Muscle of leg (tissue), 3 donors: ENCODE measurements at regions not wholly inside any gene's neighbourhood (a gene's known extent, or its start where the extent isn't known, plus 50 kb on each side); places are given as distances from the start of the nearest gene placed in this dataset.
A peak's percentile ranks its signal among the peaks of the same experiment; 100 is the strongest.

Experiments
- DNase-seq: peaks from one replicate; pipeline ENCODE4 v3.0.0; 2013
- H3K27ac ChIP-seq: one replicate; pipeline ENCODE4 v1.5.1; 2013; ENCODE audit warnings: mild to moderate bottlenecking, low read length, control low read depth
- H3K27me3 ChIP-seq: one replicate; pipeline ENCODE4 v1.6.1; 2013; ENCODE audit warnings: low read length; ENCODE audit not compliant: control insufficient read depth, insufficient read depth
- H3K36me3 ChIP-seq: one replicate; pipeline ENCODE4 v1.6.1; 2013; ENCODE audit warnings: low read length; ENCODE audit not compliant: control insufficient read depth, insufficient read depth
- H3K4me1 ChIP-seq: one replicate; pipeline ENCODE4 v1.6.1; 2013; ENCODE audit warnings: low read length; ENCODE audit not compliant: control insufficient read depth, insufficient read depth
- H3K4me3 ChIP-seq: one replicate; pipeline ENCODE4 v1.5.1; 2013; ENCODE audit warnings: low read length, control low read depth
- H3K9me3 ChIP-seq: replicated peaks from 2 replicates; pipeline ENCODE4 v1.6.1; 2013; ENCODE audit warnings: low read depth, low read length; ENCODE audit not compliant: control insufficient read depth
- WGBS: methylation state at CpG from one replicate; pipeline ENCODE4 v1.1.5; 2013; ENCODE audit warnings: missing lambda C conversion rate; ENCODE audit not compliant: insufficient coverage; 5-methylcytosine and 5-hydroxymethylcytosine counted together

DNA sequence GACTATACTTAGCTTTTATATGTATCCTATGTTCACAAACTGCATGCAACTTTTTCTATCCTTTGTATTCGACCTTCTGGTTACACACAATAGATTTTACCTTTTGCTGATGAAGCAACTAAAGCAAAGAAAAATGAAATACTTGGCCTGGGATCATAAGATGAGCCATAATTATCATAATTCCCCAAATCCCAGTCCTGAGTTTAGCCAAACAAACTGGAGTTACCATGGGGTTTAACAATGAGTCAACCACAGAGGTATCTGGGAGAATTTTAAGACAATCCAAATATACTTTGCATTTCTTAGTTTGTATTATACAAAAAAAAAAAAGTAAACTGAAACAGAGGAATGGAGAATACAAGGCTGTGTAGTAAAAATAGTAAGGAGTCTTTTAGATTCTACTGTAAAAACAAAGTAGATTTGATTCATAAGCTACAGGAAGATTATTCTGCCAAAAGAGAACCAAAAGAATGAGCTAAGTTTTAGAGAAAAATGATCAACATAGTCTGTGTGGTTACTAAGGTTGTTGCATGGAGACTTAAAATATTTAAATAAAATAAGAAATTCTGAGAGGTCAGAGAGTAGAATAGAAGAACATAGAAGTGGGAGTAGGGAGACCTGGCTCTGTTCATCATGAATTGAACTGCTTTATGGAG is 60.4 kb upstream of the GORAB start:
- Histone ChIP-seq H3K4me1 (no peaks in the 10 kb centered on the region), H3K4me3 (no peak overlapping the region), H3K9me3 (no peaks in the 10 kb centered on the region), H3K36me3 (no peaks in the 10 kb centered on the region), H3K27ac (peak overlapping the region; percentile 49), H3K27me3 (no peaks in the 10 kb centered on the region)
- no CpG with 5 or more reads among the region's 1 CpG for WGBS
- peak; percentile 77 for DNase-seq

GRCh38 chr1:170481000-170481399 is 51.0 kb upstream of the GORAB start:
- no peaks in the 10 kb centered on the region for H3K36me3 ChIP-seq
- H3K27me3 ChIP-seq: no peaks in the 10 kb centered on the region
- no peaks in the 10 kb centered on the region for H3K9me3 ChIP-seq
- H3K4me3 ChIP-seq: no peak overlapping the region
- H3K27ac ChIP-seq: no peak overlapping the region
- no peaks in the 10 kb centered on the region for H3K4me1 ChIP-seq
- no peak for DNase-seq
